ENCODE measurements at regions not wholly inside any gene's neighbourhood (a gene's known extent, or its start where the extent isn't known, plus 50 kb on each side); places are given as distances from the start of the nearest gene placed in this dataset.
A peak's percentile ranks its signal among the peaks of the same experiment; 100 is the strongest.
"Not testable (repeated sequence)": the region's sequence is repeated elsewhere in the genome, so short reads cannot be mapped to it uniquely, and the experiment has no call there.

DNA sequence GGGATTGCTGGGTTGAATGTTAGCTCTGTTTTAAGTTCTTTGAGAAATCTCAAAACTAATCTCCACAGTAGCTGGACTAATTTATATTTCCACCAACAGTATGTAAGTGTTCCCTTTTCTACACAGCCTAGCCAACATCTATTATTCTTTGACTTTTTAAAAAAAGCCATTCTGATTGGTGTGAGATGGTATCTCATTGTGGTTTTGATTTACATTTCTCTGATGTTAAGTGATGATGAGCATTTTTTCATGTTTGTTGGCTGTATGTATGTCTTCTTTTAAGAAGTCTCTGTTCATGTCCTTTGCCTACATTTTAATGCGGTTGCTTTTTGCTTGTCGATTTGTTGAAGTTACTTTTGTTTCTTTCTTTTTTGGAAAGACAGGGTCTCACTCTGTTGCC is 301.1 kb upstream of the OR4E1 start:
- DNase-seq (ENCODE audit: extremely low read depth, low read depth, low spot score) = no peak

GRCh38 chr14:21965042-21965441 is 291.4 kb upstream of the OR4E1 start:
- no peak for DNase-seq (ENCODE audit: extremely low read depth, low read depth, low spot score)

DNA sequence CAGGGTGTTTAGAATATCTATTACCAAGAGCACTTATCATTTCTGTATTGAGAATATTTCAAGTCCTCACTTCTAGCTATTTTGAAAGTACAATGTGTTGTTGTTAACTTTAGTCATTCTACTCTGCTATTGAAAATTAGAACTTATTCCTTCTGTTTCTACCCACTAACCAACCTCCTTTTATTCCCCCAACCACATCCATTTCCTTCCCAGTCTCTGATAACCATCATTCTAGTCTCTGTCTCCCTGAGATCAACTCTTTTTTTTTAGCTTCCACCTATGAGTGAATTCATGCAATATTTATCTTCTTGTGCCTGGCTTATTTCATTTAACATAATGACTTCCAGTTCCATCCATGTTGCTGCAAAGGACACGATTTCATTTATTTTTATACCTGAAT is 290.6 kb upstream of the OR4E1 start:
- no peak for DNase-seq (ENCODE audit: extremely low read depth, low read depth, low spot score)

DNA sequence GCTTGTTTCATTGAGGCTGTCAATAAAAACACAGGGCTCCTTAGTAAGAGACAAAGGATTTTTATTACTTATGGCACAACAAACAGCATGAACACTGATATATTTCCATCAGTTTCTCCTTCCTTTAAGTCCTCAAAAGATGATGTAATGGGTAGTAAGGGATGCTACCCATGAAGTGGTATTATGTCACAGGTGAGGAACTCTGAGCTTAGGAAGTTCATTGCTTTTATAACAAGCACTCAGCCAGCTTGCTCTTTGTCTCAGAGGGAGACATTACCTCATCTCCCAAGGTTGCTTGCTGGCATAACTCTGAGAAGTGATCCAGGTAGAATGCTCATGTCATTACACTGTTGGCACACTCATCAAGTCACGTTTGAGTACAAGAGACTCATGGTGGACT is 287.0 kb upstream of the OR4E1 start:
- no peak for DNase-seq (ENCODE audit: extremely low read depth, low read depth, low spot score)

DNA sequence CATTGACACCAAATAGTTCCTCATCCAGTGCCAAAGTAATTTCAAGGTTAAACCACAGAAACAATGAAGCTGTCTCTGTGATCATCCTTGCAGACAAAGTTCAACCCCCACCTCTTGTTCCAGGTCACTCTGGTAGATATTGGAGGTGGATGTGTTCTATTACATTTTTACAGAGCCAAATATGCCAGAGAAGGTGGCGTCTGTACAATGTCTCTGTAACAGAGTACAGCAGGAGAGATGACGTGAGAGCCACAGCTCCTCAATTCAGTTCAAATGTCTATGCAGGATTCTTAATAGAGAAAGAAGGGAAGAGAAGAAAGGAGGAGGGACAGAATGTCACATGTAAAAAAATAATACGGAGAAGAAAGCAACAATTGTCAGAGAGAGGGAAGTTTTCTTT is 268.3 kb upstream of the OR4E1 start:
- no peak for DNase-seq (ENCODE audit: extremely low read depth, low read depth, low spot score)

- DNase-seq (ENCODE audit: extremely low read depth, low read depth, low spot score) = no peak
These were observed 267.6 kb upstream of the OR4E1 start for GRCh38 chr14:21940887-21941856.

- no peak for DNase-seq (ENCODE audit: extremely low read depth, low read depth, low spot score)
These were observed 266.2 kb upstream of the OR4E1 start for GRCh38 chr14:21939836-21940235.

DNA sequence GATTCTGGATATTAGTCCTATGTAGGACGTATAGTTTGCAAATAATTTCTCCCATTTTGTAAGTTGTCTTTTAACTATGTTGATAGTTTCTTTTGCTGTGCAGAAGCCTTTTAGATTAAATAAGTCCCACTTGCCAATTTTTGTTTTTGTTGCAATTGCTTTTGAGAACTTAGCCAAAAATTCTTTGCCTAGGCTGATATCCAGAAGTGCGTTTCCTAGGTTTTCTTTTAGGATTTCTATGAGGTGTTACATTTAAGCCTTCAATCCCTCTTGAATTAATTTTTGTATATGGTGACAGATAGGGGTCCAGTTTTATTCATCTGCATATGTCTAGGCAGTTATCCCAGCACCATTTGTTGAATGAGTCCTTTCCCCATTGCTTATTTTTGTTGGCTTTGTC is 264.4 kb upstream of the OR4E1 start:
- no peak for DNase-seq (ENCODE audit: extremely low read depth, low read depth, low spot score)

DNA sequence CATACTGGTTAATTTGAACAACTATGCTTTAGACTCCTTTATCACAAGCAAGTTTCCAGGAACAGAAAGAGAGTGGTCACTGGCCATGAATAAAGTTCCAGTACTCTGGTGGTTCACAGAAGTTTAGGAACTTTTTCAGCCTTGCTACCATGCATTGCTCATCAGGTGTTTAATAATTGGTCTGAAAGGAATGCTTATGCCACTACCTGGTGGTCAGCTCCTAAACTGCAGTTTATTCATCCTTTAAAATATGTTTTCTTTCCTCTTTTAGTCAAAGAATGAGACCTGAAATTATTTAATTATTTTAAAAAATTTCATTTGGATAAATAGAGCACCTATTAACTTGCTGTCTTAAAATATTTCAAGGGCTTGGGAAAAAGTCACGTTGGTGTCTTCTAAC is 260.1 kb upstream of the OR4E1 start:
- no peak for DNase-seq (ENCODE audit: extremely low read depth, low read depth, low spot score)

DNA sequence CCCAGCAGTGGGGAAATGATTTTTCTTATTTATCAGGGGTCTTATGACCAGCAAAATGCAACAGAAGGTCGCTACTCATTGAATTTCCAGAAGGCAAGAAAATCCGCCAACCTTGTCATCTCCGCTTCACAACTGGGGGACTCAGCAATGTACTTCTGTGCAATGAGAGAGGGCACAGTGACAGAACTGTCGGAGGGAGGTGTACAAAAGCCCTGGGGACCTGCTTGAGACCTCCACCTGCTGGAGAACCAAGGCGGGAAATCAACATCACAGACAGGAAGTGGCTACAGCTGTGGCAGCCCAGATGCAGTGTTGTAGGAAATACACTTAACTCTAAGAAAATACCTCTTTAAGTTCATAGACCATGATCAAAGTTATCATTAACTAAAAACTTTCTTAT is 250.9 kb upstream of the OR4E1 start:
- DNase-seq (ENCODE audit: extremely low read depth, low read depth, low spot score) = no peak

DNA sequence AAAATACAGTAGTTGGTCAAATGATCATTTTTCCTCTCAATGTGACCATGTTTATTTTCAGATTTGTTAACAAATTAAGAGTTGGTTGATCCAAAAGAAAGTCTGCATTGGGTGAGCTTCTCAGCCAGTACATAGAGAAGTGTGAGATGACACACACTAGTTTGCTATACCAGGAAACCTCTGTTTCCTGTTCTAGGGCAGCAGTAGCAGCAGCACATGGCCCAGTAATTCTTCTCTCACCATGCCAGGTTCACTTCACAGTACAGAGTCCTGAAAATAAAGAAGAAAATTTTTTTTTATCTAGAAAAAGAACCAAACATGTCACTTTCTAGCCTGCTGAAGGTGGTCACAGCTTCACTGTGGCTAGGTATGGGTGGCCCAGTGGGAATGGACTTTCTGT is 250.2 kb upstream of the OR4E1 start:
- DNase-seq (ENCODE audit: extremely low read depth, low read depth, low spot score) = no peak

DNA sequence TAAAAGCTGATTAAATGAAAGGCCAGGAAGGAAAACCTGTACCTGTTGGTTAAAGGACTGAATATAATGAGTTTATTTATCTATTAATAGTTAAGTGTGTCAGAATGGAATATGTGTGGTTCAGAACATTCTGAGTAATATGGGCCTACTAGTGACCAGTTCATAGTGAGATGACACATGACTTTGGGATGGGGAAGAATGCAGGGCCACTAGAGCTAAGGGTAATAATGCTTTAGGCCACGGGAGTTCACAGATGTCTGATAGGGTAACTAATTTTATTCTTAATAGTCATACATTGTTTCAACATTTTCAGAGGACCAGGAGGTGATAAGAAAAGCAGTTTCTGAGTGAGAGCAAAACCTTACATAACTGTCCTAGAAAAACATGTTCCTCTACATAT is 247.8 kb upstream of the OR4E1 start:
- no peak for DNase-seq (ENCODE audit: extremely low read depth, low read depth, low spot score)

GRCh38 chr14:21917699-21918436 is 244.2 kb upstream of the OR4E1 start:
- peak; percentile 93 for DNase-seq (ENCODE audit: extremely low read depth, low read depth, low spot score)

DNA sequence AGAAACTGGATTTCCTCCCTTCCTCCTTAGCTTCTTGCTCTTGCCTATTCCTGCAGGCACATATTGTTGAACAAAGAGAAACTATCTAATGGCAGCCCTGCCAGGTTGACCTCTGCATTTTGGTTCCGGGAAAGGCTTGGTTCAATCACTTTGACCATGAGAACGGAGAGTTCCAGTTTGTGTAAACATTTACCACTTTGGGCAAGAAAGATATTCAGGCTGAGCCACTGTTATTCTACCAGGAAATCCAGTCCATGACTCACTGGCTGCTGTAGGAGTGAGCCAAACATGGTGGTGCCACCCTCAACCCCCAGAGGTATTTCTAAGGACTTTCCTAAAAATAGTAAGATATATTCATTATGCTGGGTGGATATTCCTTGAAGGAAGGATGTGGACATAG is 242.2 kb upstream of the OR4E1 start:
- DNase-seq (ENCODE audit: extremely low read depth, low read depth, low spot score) = no peak

GRCh38 chr14:21913759-21914158 is 240.1 kb upstream of the OR4E1 start:
- DNase-seq (ENCODE audit: extremely low read depth, low read depth, low spot score) = peak; percentile 96

DNA sequence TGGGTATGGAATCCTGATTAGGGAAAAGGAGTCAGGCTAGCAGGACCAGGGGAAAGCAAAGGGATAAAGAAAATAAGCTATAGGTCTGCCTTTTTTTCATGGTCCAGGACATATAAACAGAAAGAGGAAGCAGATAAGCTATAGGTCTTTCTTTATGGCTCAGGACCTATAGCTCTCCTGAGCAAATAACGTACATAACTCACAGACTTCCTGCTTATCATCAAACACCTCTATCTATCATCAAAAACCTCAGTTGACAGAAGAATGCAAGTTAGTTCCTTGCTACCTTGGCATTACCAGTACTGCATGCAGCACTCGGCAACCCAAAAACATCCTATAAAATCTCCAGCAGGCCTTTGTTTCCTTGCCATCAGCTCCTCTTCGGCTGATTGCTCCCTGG is 238.7 kb upstream of the OR4E1 start:
- no peak for DNase-seq (ENCODE audit: extremely low read depth, low read depth, low spot score)

- DNase-seq (ENCODE audit: extremely low read depth, low read depth, low spot score) = no peak
These were observed 238.3 kb upstream of the OR4E1 start for GRCh38 chr14:21911877-21912276.

- DNase-seq (ENCODE audit: extremely low read depth, low read depth, low spot score) = no peak
These were observed 236.6 kb upstream of the OR4E1 start for GRCh38 chr14:21910260-21910659.

DNA sequence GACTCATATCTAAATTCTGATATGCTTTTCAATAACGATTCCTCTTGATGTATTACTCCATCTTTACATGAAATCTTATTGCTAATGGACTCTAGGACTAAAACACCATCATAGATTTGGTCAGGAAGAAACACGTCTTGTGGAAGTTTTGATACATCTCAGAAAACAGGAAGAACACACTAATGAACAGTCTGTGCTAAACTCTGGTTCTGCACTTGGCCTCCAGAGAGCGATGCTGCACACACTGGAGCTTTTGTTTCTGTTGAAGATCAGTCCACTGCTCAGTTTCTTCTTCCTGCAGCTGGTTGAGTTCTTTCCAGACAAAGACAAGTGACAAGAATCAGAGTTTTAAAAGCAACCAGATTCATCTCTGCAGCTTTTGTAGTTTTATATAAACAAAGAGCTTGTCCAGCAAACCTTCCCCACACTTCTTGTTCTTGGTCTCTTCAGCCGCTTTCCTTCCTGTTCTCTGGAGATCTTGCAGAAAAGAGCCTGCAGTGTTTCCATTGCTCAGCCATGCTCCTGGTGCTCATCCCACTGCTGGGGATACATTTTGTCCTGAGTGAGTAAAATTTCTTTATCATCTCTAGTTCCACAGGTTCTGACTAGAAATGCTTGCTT is 229.1 kb upstream of the OR4E1 start:
- no peak for DNase-seq (ENCODE audit: extremely low read depth, low read depth, low spot score)

- DNase-seq (ENCODE audit: extremely low read depth, low read depth, low spot score) = not testable (repeated sequence)
These were observed 221.2 kb upstream of the OR4E1 start for GRCh38 chr14:21894898-21895194.

GRCh38 chr14:21894003-21894897 is 220.6 kb upstream of the OR4E1 start:
- no peak for DNase-seq (ENCODE audit: extremely low read depth, low read depth, low spot score)
